NCI-H748 treated with DMSO at 0.1 percent for 48 hours (cell line): ENCODE measurements at regions not wholly inside any gene's neighbourhood (a gene's known extent, or its start where the extent isn't known, plus 50 kb on each side); places are given as distances from the start of the nearest gene placed in this dataset.
"Not testable (repeated sequence)": the region's sequence is repeated elsewhere in the genome, so short reads cannot be mapped to it uniquely, and the experiment has no call there.

Experiments used
- DNase-seq: peaks from one replicate; lab custom pipeline; 2025; lab: John Stamatoyannopoulos, UW

GRCh38 chr7:13713092-13713491, 276.4 kb downstream of the ETV1 start:
- DNase-seq, result no peak

- no peak for DNase-seq
Measured at GRCh38 chr7:13715534-13715933, 273.9 kb downstream of the ETV1 start.

- no peak for DNase-seq
Measured at GRCh38 chr7:13717031-13717430, 272.4 kb downstream of the ETV1 start.

GRCh38 chr7:13724191-13724976, 265.1 kb downstream of the ETV1 start:
- no peak for DNase-seq

GRCh38 chr7:13724977-13725566, 264.4 kb downstream of the ETV1 start:
- DNase-seq, result peak; percentile 36

GRCh38 chr7:13725591-13725990, 263.9 kb downstream of the ETV1 start:
- DNase-seq, result no peak

GRCh38 chr7:13727279-13727678, 262.2 kb downstream of the ETV1 start:
- DNase-seq, result no peak

- DNase-seq, result no peak
Measured at GRCh38 chr7:13727751-13728150, 261.7 kb downstream of the ETV1 start.

GRCh38 chr7:13728430-13728829, 261.0 kb downstream of the ETV1 start:
- not testable (repeated sequence) for DNase-seq

GRCh38 chr7:13731643-13732042, 257.8 kb downstream of the ETV1 start:
- no peak for DNase-seq

- DNase-seq, result no peak
Measured at GRCh38 chr7:13737563-13737962, 251.9 kb downstream of the ETV1 start.

- DNase-seq, result no peak
Measured at GRCh38 chr7:13742126-13742525, 247.3 kb downstream of the ETV1 start.

- peak; percentile 55 for DNase-seq
Measured at GRCh38 chr7:13742811-13743210, 246.7 kb downstream of the ETV1 start.

GRCh38 chr7:13743226-13743625, 246.2 kb downstream of the ETV1 start:
- DNase-seq, result no peak

- DNase-seq, result peak; percentile 45
Measured at GRCh38 chr7:13745530-13745929, 243.9 kb downstream of the ETV1 start.

GRCh38 chr7:13748998-13749397, 240.5 kb downstream of the ETV1 start:
- DNase-seq, result peak; percentile 71

GRCh38 chr7:13749636-13750035, 239.8 kb downstream of the ETV1 start:
- DNase-seq, result no peak

- DNase-seq, result no peak
Measured at GRCh38 chr7:13751766-13752165, 237.7 kb downstream of the ETV1 start.

GRCh38 chr7:13757841-13758240, 231.6 kb downstream of the ETV1 start:
- no peak for DNase-seq

GRCh38 chr7:13765853-13766252, 223.6 kb downstream of the ETV1 start:
- DNase-seq, result not testable (repeated sequence)

GRCh38 chr7:13770305-13770704, 219.2 kb downstream of the ETV1 start:
- DNase-seq, result no peak

- no peak for DNase-seq
Measured at GRCh38 chr7:13774976-13775375, 214.5 kb downstream of the ETV1 start.

- no peak for DNase-seq
Measured at GRCh38 chr7:13777242-13777641, 212.2 kb downstream of the ETV1 start.

- DNase-seq, result no peak
Measured at GRCh38 chr7:13778967-13779366, 210.5 kb downstream of the ETV1 start.
